ENCODE measurements at regions not wholly inside any gene's neighbourhood (a gene's known extent, or its start where the extent isn't known, plus 50 kb on each side); places are given as distances from the start of the nearest gene placed in this dataset.

GRCh38 chr2:180660881-180661685 lies 319.3 kb upstream of the UBE2E3 start:
- TF ChIP-seq CTCF (conservative IDR thresholded peaks at IDR 0.05; ENCODE audit: low read depth, low read length) = no peak
- no peak for TF ChIP-seq MAZ (IDR thresholded peaks at IDR 0.05; ENCODE audit: borderline replicate concordance, low read depth, low read length)
- TF ChIP-seq FOS (IDR thresholded peaks at IDR 0.05; ENCODE audit: low read depth, low read length) = no peak
- TF ChIP-seq CEBPB (IDR thresholded peaks at IDR 0.05; ENCODE audit: low read depth, low read length) = no peak
- TF ChIP-seq SMC3 (IDR thresholded peaks at IDR 0.05; ENCODE audit: low read depth, low read length) = no peak
- no peak for TF ChIP-seq POLR2A (IDR thresholded peaks at IDR 0.05; ENCODE audit: low read depth, low read length)
- TF ChIP-seq USF2 (IDR thresholded peaks at IDR 0.05; ENCODE audit: low read depth, low read length) = no peak
- no peak for TF ChIP-seq RFX5 (IDR thresholded peaks at IDR 0.05; ENCODE audit: low read depth, low read length)
- no peak for TF ChIP-seq RAD21 (IDR thresholded peaks at IDR 0.05; ENCODE audit: low read length)
- no peak for TF ChIP-seq RCOR1 (IDR thresholded peaks at IDR 0.05; ENCODE audit: insufficient replicate concordance, low read length)
- no peak for TF ChIP-seq ELK1 (IDR thresholded peaks at IDR 0.05; ENCODE audit: borderline replicate concordance, low read depth, low read length)
